ENCODE measurements at regions not wholly inside any gene's neighbourhood (a gene's known extent, or its start where the extent isn't known, plus 50 kb on each side); places are given as distances from the start of the nearest gene placed in this dataset.

GRCh38 chr15:88315221-88315878, 58.8 kb upstream of the NTRK3 start:
- DNase-seq (ENCODE audit: low spot score) = no peak

- no peak for DNase-seq (ENCODE audit: low spot score)
Measured at GRCh38 chr15:88312941-88313579, 56.5 kb upstream of the NTRK3 start.

- DNase-seq (ENCODE audit: low spot score) = no peak
Measured at GRCh38 chr15:88309363-88309762, 52.8 kb upstream of the NTRK3 start.

- no peak for DNase-seq (ENCODE audit: low spot score)
Measured at GRCh38 chr15:88307344-88307743, 50.8 kb upstream of the NTRK3 start.

All from COLO829 (cell line).